Stimulated activated CD4-positive, alpha-beta T cell treated with anti-CD3 and anti-CD28 coated beads, Interleukin-1b, Interleukin-23, amount 100 ng/mL, for 4 hours (primary cell): ENCODE measurements at regions not wholly inside any gene's neighbourhood (a gene's known extent, or its start where the extent isn't known, plus 50 kb on each side); places are given as distances from the start of the nearest gene placed in this dataset.
"Not testable (repeated sequence)": the region's sequence is repeated elsewhere in the genome, so short reads cannot be mapped to it uniquely, and the experiment has no call there.

ENCODE experiments used
- DNase-seq, 2 donors: peaks; one replicate each; pipeline ENCODE4 v3.0.0-alpha.2; 2020; ENCODE audit warnings: low read depth in 2 of 2

DNA sequence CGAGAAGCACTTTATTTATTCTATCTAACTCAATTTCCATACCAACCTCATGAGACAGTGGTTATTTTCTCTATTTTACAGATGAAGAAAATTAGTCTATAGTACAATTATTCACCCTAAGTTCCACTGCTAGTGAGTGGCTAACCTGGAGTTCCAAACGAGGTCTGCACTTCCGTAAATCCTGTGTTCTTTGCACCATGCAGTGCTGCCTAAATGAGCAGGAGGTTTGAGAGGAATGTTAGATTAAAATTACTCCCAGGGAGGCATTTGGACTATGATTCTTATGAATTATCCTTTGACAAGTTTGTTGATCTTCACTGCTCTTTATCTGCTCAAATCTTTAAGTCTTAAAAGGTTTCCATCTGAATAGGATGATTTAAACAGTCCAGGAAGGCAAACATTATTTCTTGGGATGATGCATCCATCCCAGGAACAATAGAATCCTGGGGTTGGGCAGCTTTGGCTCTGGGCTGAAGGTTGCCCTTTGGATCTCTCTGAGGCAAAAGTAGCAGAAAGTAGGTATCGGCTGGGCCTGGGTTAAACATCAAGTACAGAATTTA lies 400.8 kb downstream of the REEP3 start:
- DNase-seq, result no peak

GRCh38 chr10:63922468-63923284 lies 401.5 kb downstream of the REEP3 start:
- no peak for DNase-seq

- DNase-seq, result no peak
These were observed 408.7 kb downstream of the REEP3 start for GRCh38 chr10:63929831-63930467.

DNA sequence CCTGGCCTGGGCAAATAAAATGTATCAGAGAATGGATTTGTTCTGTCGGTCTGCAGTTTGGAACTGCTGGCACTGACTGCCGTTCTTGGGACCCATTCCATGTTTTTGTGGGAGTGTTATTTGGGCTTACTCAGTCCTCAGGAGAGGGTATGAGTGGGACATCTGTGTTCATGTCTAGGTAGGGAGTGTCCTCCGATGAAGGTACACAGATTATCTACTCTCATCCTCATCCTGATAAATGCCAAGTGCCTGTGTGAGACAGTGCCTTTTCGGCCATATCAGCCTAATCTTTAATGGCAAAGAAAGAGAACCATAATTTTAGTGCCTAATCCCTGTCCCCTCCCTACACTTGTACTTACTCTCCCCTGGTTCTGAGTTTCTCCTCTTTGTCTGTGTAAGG lies 409.4 kb downstream of the REEP3 start:
- no peak for DNase-seq

DNA sequence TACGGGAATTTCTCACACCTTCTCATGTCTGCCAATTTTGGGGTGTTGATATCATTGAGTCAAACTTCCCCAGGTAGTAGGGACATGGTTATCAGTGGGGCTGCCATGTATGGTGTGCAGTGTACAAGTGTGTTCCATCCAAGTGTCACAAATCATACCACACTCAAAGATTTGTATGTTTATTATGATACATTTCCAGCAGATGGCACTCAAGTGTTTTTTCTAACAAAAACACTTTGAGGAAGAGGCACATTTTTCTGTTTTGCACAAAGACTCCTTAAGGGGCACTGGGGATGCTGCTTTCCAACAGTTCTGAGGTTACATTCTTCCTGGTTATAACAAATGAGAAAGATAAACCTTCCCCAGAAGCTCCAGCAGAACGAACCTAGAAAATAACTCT lies 414.5 kb downstream of the REEP3 start:
- no peak for DNase-seq

GRCh38 chr10:63940277-63940922 lies 419.2 kb downstream of the REEP3 start:
- no peak for DNase-seq

DNA sequence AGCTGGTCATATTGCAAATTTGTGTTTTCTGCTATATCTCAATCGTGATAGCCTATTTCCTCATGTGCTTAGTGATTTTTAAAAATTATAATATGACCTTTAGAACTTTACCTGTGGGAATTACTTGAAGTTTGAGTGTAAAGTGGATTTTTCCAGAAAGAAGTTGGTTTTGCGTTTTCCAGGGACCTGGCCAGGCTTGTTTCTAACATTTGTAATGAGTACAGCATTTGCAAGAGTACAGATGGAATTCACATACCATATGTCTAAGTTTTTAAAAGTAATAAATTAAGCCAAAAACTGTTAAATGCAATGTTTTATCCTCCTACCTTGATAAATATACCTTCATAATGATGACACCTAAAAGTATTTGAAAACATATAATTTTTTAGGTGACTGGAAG lies 443.2 kb downstream of the REEP3 start:
- DNase-seq, result no peak

DNA sequence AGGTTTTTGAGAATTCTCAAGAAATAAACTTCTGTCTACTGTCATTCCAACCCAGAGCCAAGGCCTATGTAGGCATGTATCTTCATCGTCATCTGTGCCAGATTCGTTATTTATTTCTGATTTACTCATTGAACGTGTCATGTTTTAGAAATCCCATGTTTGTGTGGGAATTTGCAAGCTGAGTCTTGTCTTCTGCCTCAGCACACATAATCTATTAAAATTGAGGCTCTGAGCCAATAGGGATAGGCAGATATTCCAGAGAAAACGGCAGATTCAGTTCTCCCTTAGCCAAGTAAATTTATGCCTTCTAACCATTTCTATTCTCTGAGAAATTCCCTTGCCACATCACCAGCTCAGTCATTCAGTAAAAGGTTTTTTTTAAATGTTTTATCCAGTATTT lies 444.6 kb downstream of the REEP3 start:
- DNase-seq, result no peak

DNA sequence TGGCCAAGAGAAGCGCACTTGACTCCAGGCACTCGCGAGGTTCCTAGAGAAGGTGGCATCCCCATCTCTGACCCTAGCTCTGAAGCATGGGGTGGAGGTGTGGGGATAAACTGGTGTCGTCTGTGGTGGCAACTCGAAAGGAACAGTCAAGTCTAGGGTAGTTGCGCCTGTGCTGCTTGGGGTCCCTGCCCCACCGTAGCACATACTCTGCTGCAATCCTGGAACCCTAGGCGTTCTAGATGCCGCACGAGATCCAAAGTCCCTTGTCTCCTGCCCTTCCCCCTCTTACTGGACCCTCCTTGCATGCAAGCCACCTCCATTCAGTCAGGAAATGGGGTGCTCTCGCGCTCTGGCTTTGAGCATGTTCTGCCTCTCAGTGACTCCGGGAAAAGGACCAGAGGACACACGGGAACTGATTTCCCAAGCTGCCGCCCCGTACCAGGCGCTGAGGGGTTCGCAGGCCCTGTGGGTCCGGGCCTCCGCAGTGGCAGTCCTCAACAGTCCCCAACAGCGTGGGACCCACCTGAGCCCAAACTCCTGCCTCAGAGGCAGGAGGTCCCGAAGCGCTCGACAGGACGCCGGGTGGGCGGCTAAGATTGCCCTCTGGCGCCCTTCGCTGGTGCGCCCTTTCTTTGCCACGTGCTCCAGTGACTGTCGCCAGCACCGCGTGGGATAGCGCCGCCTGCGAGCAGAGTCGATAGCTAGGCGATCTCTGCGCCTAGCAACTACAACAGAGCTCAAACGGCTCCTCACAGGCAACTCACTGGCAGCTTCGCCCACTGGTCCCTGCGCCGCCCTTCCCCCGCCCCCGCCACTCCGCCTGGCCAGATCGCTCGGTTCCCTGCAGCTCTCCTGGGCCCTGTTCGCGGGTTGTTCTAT lies 452.0 kb downstream of the REEP3 start:
- no peak for DNase-seq

GRCh38 chr10:63976538-63976937 lies 455.3 kb downstream of the REEP3 start:
- DNase-seq, result peak; percentile 5 to 14

- DNase-seq, result no peak
These were observed 456.2 kb downstream of the REEP3 start for GRCh38 chr10:63977329-63977923.

GRCh38 chr10:63980870-63981269 lies 459.7 kb downstream of the REEP3 start:
- DNase-seq, result not testable (repeated sequence)

- DNase-seq, result not testable (repeated sequence)
These were observed 462.9 kb downstream of the REEP3 start for GRCh38 chr10:63984061-63984460.

GRCh38 chr10:63986536-63986935 lies 465.3 kb downstream of the REEP3 start:
- no peak for DNase-seq

DNA sequence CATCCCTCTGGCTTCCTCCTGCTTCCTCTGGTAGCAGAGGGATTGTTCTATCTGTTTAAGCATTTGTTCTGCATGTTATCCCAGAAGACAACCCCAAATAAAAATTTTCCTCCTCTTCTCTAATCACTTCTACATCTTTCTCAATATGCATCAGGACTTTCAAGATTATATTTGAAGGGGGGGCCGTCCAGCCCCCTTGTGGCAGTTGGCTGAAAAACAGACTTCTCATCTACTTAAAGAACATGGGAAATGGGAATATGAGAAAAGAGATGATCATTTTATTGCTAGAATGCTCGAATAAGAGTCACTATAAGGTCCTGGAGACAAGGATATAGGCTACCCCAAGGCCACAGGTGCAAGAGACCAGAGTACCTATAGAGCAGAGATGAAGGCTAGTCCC lies 466.0 kb downstream of the REEP3 start:
- DNase-seq, result no peak

- no peak for DNase-seq
These were observed 473.2 kb downstream of the REEP3 start for GRCh38 chr10:63994371-63994770.

DNA sequence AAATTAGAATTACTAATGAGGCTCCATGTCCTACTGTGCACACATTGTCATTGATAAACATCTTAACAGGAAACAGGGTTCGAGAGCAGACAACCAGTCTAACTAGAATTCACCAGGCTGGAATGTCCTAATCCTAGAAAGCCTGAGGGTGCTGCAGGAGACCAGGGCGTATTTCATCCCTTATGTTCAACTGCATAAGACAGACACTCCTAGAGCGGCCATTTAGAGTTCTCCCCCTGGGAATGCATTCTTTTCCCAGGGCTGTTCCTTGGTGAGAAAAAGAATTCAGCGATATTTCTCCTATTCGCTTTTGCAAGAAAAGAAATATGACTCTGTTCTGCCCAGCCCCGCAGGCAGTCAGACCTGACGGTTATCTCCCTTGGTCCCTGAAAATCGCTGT lies 486.0 kb downstream of the REEP3 start:
- DNase-seq, result no peak

GRCh38 chr10:64010711-64011110 lies 489.5 kb downstream of the REEP3 start:
- DNase-seq, result no peak

DNA sequence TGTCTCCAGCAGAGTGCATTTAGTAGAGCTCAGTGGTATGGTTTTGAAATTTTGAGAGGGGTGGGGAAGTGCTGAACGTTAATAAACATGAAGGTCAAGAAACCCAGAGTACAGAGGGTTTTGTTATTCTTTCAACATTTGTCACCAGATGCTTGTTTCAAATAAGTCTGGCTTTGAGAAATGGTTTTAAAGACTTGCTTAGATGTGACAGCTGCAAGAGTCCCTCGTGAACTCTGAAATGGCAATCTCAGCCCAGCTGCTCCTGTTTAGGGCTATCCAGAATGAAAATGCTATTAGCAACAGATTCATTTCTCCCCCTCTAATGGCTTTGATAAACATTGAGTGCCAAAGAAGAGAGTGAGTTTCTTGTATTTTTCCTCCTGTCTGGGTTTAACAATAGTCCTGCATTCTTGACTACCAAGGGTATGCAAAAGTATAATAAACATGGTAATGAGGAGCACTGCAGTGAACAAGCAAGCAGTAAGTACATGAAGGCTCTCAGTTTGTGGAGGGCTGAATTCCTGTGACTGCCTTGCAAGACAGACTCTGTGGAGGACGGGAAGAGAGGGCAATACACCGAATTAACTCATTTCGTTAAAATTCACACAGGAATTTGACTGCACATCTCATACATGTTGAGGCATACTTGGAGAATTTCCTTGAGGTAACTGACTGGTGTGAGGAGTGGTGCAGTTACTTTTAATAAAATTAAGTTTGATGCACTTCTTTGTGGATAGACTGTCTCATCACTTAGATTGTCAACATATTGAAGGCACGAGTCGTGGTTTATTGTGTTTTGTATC lies 490.9 kb downstream of the REEP3 start:
- DNase-seq, result no peak

DNA sequence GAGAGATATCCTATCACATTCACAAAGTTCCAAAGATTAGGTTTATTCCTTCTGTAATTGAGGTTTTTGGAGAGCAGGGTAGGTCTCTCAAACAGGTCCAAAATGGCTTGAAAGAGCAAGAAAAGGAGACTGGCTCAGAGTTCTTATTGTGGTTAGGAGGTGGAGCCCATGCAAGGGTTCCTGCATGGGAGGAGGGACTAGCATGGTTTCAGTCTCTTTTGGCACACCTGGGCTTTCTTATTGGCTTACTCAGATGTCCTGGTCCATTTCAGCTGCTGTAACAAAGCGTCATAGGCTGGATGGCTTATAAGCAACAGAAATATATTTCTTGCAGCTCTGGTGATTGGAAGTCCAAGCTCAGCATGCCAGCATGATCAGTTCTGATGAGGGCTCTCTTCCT lies 493.1 kb downstream of the REEP3 start:
- DNase-seq, result no peak
